GM10248 (cell line): ENCODE measurements at regions not wholly inside any gene's neighbourhood (a gene's known extent, or its start where the extent isn't known, plus 50 kb on each side); places are given as distances from the start of the nearest gene placed in this dataset.

Experiments
- CTCF ChIA-PET: fragments of 300-600 bp; sonication (Branson Sonifier 250); formaldehyde crosslinking; extraction: SDS; loops from one replicate; lab custom pipeline; 2021; ENCODE audit warnings: antibody characterized with exemption; lab: Yijun Ruan, JAX
- POLR2A ChIA-PET: fragments of 350-650 bp; sonication (Branson Sonifier 250); formaldehyde crosslinking; extraction: SDS; loops from one replicate; lab custom pipeline; 2020; ENCODE audit warnings: antibody characterized with exemption; lab: Yijun Ruan, JAX
- DNase-seq: peaks from one replicate; pipeline ENCODE4 v3.0.0; 2012; ENCODE audit errors: extremely low spot score
- CTCF ChIP-seq: IDR thresholded peaks from 2 replicates; pipeline ENCODE4 v1.5.1; 2012; ENCODE audit warnings: mild to moderate bottlenecking, low read depth; ENCODE audit errors: extremely low read depth, missing control alignments, control extremely low read depth

- no peak for DNase-seq
- TF ChIP-seq CTCF: no peak
- ChIA-PET CTCF (no interaction called here), POLR2A (no interaction called here)
Measured at GRCh38 chr13:109656206-109656605, 130.2 kb downstream of the IRS2 start.

- CTCF ChIA-PET: no interaction called here
Measured at GRCh38 chr13:109655611-109656010, 130.8 kb downstream of the IRS2 start.

GRCh38 chr13:109655206-109655600, 131.2 kb downstream of the IRS2 start:
- DNase-seq: no peak
- POLR2A ChIA-PET: no interaction called here
- TF ChIP-seq CTCF: no peak
- CTCF ChIA-PET: no interaction called here

More at GRCh38 chr13:109655611-109656010, 130.8 kb downstream of the IRS2 start:
- TF ChIP-seq CTCF: no peak
- POLR2A ChIA-PET: no interaction called here
- no peak for DNase-seq

GRCh38 chr13:109654341-109655205, 131.8 kb downstream of the IRS2 start:
- no peak for TF ChIP-seq CTCF
- CTCF ChIA-PET: no interaction called here
- POLR2A ChIA-PET: no interaction called here
- DNase-seq: no peak

GRCh38 chr13:109652531-109652930, 133.9 kb downstream of the IRS2 start:
- POLR2A ChIA-PET: no interaction called here
- no peak for DNase-seq
- CTCF ChIA-PET: interaction anchor here (1.5 kb wide), 1 partner anchor 16 kb away, joined by 3 read pairs; no protein-coding TSS in a partner anchor
- TF ChIP-seq CTCF: no peak

- ChIA-PET POLR2A (no interaction called here), CTCF (no interaction called here)
- no peak for TF ChIP-seq CTCF
- DNase-seq: no peak
Measured at GRCh38 chr13:109651854-109652253, 134.5 kb downstream of the IRS2 start.
